Stimulated activated naive B cell treated with anti-CD40 and anti-IgM and Interleukin-4, amounts not matched to agents 10 μg/mL and 1 μg/mL and 100 μg/mL, for 72 hours (primary cell): ENCODE measurements at regions not wholly inside any gene's neighbourhood (a gene's known extent, or its start where the extent isn't known, plus 50 kb on each side); places are given as distances from the start of the nearest gene placed in this dataset.

Experiments
- ATAC-seq, 2 donors: fragments of 150-1000 bp; cut with Tn5 transposase; replicated peaks; 2 replicates each; pipeline ENCODE4 v1.10.0; 2021; ENCODE audit warnings: moderate library complexity in 1 of 2
- DNase-seq: peaks from one replicate; pipeline ENCODE4 v3.0.0; 2021
- H3K27ac Mint-ChIP-seq: one replicate; pipeline ENCODE4 v1.8.0; 2022; ENCODE audit warnings: mild to moderate bottlenecking, mixed read lengths
- H3K27me3 Mint-ChIP-seq, 2 donors: one replicate each; pipeline ENCODE4 v1.8.0; 2022; ENCODE audit warnings: mixed read lengths in 2 of 2
- H3K36me3 Mint-ChIP-seq, 2 donors: one replicate each; pipeline ENCODE4 v1.8.0; 2022; ENCODE audit warnings: mixed read lengths in 2 of 2, mild to moderate bottlenecking in 1 of 2
- H3K4me1 Mint-ChIP-seq, 2 donors: one replicate each; pipeline ENCODE4 v1.8.0; 2022; ENCODE audit warnings: mixed read lengths in 2 of 2, mild to moderate bottlenecking in 1 of 2
- H3K4me3 Mint-ChIP-seq, 2 donors: one replicate each; pipeline ENCODE4 v1.8.0; 2022; ENCODE audit warnings: mild to moderate bottlenecking in 2 of 2, mixed read lengths in 2 of 2, moderate library complexity in 1 of 2
- H3K9me3 Mint-ChIP-seq, 2 donors: one replicate each; pipeline ENCODE4 v1.8.0; 2022; ENCODE audit warnings: mixed read lengths in 2 of 2, mild to moderate bottlenecking in 1 of 2

GRCh38 chr14:22338917-22339715 lies 249.9 kb downstream of the DAD1 start:
- Mint-ChIP-seq H3K27ac (no peak overlapping the region), H3K9me3 (peaks cover 12 to 14% of the 10 kb centered on the region in 2 donors), H3K4me3 (no peak overlapping the region), H3K4me1 (no peaks in the 10 kb centered on the region), H3K27me3 (peaks cover 3 to 19% of the 10 kb centered on the region in 2 donors), H3K36me3 (peaks cover 0 to 5% of the 10 kb centered on the region in 2 donors)
- DNase-seq, result no peak
- no peak for ATAC-seq

DNA sequence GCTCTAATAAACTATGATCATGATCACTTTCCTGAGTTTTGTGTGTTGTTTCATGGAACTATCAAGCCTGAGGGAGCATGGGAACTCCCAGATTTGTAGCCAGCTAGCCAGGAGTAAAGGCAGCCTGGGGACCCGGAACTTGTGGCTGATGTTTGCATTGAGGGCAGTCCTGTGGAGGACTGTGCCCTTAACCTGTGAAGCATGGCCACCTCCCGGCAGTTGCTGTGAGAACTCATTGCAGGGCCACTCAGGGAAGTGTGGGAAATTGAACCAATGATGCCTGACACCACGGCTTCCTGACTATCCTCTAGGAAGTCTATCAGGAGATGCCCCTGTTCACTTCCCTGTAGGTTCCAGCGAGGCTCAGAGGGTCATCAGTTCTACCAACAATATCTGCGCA lies 250.6 kb downstream of the DAD1 start:
- peaks cover 4 to 7% of the 10 kb centered on the region in 2 donors for H3K9me3 Mint-ChIP-seq
- H3K4me1 Mint-ChIP-seq, result no peaks in the 10 kb centered on the region
- ATAC-seq, result no peak
- no peak overlapping the region for H3K4me3 Mint-ChIP-seq
- H3K27ac Mint-ChIP-seq, result no peak overlapping the region
- no peaks in the 10 kb centered on the region for H3K36me3 Mint-ChIP-seq
- no peak for DNase-seq
- H3K27me3 Mint-ChIP-seq, result peaks cover 3 to 13% of the 10 kb centered on the region in 2 donors

- H3K27ac Mint-ChIP-seq, result no peak overlapping the region
- H3K36me3 Mint-ChIP-seq, result no peaks in the 10 kb centered on the region
- ATAC-seq, result no peak
- H3K4me1 Mint-ChIP-seq, result no peaks in the 10 kb centered on the region
- no peak for DNase-seq
- no peak overlapping the region for H3K4me3 Mint-ChIP-seq
- peaks cover 3 to 8% of the 10 kb centered on the region in 2 donors for H3K27me3 Mint-ChIP-seq
- peaks cover 1 to 2% of the 10 kb centered on the region in 2 donors for H3K9me3 Mint-ChIP-seq
These were observed 251.1 kb downstream of the DAD1 start for GRCh38 chr14:22337938-22338337.

DNA sequence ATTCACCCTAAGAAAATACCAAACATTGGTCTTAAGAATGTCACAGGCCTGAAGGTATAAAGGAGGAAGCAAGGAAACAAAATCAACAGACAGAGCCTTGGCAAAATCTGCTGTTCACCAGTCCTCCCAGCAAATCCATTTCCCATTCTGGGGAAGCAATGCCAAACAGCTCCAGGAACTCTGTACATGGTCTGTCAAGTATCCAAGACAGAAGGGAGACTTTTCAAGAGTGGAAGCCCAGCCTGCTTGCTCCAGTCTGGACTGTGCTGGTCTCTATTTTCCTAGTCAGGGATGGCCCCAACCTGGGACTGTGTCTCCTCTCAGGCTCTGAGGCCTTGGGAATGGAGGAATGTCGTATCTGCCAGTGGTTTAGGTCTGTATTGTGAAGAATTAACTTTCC lies 251.5 kb downstream of the DAD1 start:
- Mint-ChIP-seq H3K4me1 (no peaks in the 10 kb centered on the region), H3K36me3 (no peaks in the 10 kb centered on the region)
- no peak for ATAC-seq

GRCh38 chr14:22336031-22336430 lies 253.0 kb downstream of the DAD1 start:
- Mint-ChIP-seq H3K27ac (no peak overlapping the region), H3K4me1 (no peaks in the 10 kb centered on the region), H3K4me3 (no peak overlapping the region), H3K27me3 (no peaks in the 10 kb centered on the region), H3K9me3 (no peaks in the 10 kb centered on the region), H3K36me3 (no peaks in the 10 kb centered on the region)
- no peak for ATAC-seq
- DNase-seq, result no peak

More for the DNA sequence above, 251.5 kb downstream of the DAD1 start:
- H3K27me3 Mint-ChIP-seq, result peaks cover 3 to 5% of the 10 kb centered on the region in 2 donors
- H3K4me3 Mint-ChIP-seq, result no peak overlapping the region
- H3K9me3 Mint-ChIP-seq, result no peaks in the 10 kb centered on the region
- no peak overlapping the region for H3K27ac Mint-ChIP-seq
- DNase-seq, result no peak

DNA sequence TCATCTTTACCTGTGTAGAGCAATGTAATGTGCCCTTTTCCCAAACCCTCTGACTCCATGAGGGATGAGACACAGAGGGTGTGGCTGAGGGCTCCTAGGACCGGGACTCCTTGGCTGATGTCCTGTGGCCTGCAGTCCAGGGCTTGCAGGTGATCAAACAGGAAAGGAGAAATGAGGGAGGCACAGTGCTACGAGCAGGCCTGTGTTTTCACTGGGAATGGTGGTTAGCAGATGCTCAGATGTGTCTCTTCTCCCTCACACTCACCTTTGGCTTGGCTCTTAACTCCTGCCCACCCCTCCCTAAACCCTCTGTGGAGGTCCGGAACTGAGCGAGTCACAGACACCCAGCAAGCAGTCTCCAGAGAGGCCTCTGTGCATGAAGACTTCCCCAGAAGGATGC lies 254.4 kb downstream of the DAD1 start:
- H3K36me3 Mint-ChIP-seq, result no peaks in the 10 kb centered on the region
- H3K4me1 Mint-ChIP-seq, result no peaks in the 10 kb centered on the region
- H3K27ac Mint-ChIP-seq, result no peak overlapping the region
- ATAC-seq, result no peak
- no peak overlapping the region for H3K4me3 Mint-ChIP-seq
- DNase-seq, result no peak
- no peaks in the 10 kb centered on the region for H3K27me3 Mint-ChIP-seq
- H3K9me3 Mint-ChIP-seq, result peaks cover 0 to 5% of the 10 kb centered on the region in 2 donors

- no peak for DNase-seq
- Mint-ChIP-seq H3K9me3 (peaks cover 0 to 5% of the 10 kb centered on the region in 2 donors), H3K27ac (no peak overlapping the region), H3K4me3 (no peak overlapping the region), H3K36me3 (no peaks in the 10 kb centered on the region), H3K4me1 (no peaks in the 10 kb centered on the region), H3K27me3 (peaks cover 0 to 1% of the 10 kb centered on the region in 2 donors)
- ATAC-seq, result no peak
These were observed 254.8 kb downstream of the DAD1 start for GRCh38 chr14:22334275-22334577.

- H3K4me3 Mint-ChIP-seq, result no peak overlapping the region
- peaks cover 6 to 10% of the 10 kb centered on the region in 2 donors for H3K9me3 Mint-ChIP-seq
- H3K36me3 Mint-ChIP-seq, result peaks cover 4 to 5% of the 10 kb centered on the region in 2 donors
- ATAC-seq, result no peak
- no peaks in the 10 kb centered on the region for H3K4me1 Mint-ChIP-seq
- H3K27ac Mint-ChIP-seq, result no peak overlapping the region
- no peak for DNase-seq
- peaks cover 3 to 7% of the 10 kb centered on the region in 2 donors for H3K27me3 Mint-ChIP-seq
These were observed 255.4 kb downstream of the DAD1 start for GRCh38 chr14:22333422-22334274.

DNA sequence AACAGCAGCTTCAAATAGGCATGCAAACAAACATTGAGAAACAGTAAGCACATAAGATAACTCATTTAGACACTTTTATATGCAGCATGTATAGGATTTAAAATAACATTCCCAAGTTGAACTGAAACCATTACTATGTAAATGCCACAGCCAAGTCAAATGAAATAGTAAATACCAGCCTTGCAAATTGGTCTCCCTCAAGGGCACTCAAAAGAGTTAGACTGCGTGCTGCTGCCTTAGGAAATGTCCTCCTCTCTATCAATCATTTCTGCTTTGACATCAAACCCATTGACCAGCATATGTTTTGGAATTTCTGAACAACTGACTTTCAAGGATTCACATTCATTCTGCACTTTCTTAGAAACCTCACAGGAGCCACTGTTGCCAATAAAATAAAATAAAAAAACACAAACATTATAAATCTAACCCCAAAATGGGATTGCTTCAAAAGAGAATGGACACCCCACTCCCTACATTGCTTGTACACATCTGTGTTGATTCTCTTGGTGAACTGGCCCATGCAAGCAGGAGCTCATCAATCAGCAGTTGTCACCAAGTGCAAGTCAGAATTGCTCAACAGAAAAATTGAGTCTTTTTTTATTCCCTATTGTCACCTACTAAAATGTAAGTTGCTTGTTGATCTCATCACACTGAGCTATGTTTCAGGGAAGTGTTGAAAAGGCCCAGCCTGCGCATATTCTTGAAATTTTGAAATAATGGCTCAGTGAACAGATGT lies 256.2 kb downstream of the DAD1 start:
- DNase-seq, result no peak
- H3K36me3 Mint-ChIP-seq, result peaks cover 6 to 7% of the 10 kb centered on the region in 2 donors
- H3K4me1 Mint-ChIP-seq, result no peaks in the 10 kb centered on the region
- H3K9me3 Mint-ChIP-seq, result peaks cover 7 to 14% of the 10 kb centered on the region in 2 donors
- no peak overlapping the region for H3K4me3 Mint-ChIP-seq
- H3K27ac Mint-ChIP-seq, result no peak overlapping the region
- peaks cover 4 to 13% of the 10 kb centered on the region in 2 donors for H3K27me3 Mint-ChIP-seq
- no peak for ATAC-seq

DNA sequence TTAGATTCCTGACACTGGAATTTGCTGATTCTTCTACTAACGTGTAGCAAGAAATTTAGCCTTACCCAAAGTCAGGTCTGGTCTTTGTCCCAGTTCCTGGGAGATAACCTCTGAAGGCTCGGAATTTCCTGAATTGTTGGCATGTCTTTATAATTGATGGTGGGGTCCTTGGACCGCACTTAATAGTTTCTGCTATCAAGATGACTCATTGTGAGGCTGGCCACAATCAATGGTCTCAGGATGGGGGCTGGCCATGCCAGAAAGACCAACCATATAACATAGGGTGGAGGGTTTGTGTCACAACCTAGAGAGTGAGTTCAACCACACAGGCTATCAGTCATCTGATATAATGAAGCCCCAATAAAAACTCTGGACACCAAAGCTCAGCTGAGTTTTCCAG lies 259.7 kb downstream of the DAD1 start:
- Mint-ChIP-seq H3K36me3 (peaks cover 7 to 9% of the 10 kb centered on the region in 2 donors), H3K4me1 (no peaks in the 10 kb centered on the region), H3K27me3 (peaks cover 4 to 15% of the 10 kb centered on the region in 2 donors), H3K9me3 (peaks cover 12 to 18% of the 10 kb centered on the region in 2 donors), H3K4me3 (no peak overlapping the region), H3K27ac (no peak overlapping the region)
- DNase-seq, result no peak
- ATAC-seq, result no peak

GRCh38 chr14:22325676-22326400 lies 263.2 kb downstream of the DAD1 start:
- no peak overlapping the region for H3K4me3 Mint-ChIP-seq
- DNase-seq (no peak), ATAC-seq (no peak)
- peaks cover 9 to 18% of the 10 kb centered on the region in 2 donors for H3K27me3 Mint-ChIP-seq
- H3K9me3 Mint-ChIP-seq, result peaks cover 12 to 18% of the 10 kb centered on the region in 2 donors
- H3K4me1 Mint-ChIP-seq, result no peaks in the 10 kb centered on the region
- H3K36me3 Mint-ChIP-seq, result peaks cover 7 to 9% of the 10 kb centered on the region in 2 donors
- no peak overlapping the region for H3K27ac Mint-ChIP-seq

- DNase-seq, result no peak
- H3K27me3 Mint-ChIP-seq, result peaks cover 5% of the 10 kb centered on the region in 2 donors
- H3K9me3 Mint-ChIP-seq, result no peaks in the 10 kb centered on the region
- ATAC-seq, result no peak
- no peak overlapping the region for H3K27ac Mint-ChIP-seq
- no peaks in the 10 kb centered on the region for H3K36me3 Mint-ChIP-seq
- H3K4me1 Mint-ChIP-seq, result peaks cover 3 to 8% of the 10 kb centered on the region in 2 donors
- H3K4me3 Mint-ChIP-seq, result no peak overlapping the region
These were observed 268.7 kb downstream of the DAD1 start for GRCh38 chr14:22320362-22320750.

GRCh38 chr14:22319526-22320361 lies 269.3 kb downstream of the DAD1 start:
- Mint-ChIP-seq H3K27me3 (peaks cover 5% of the 10 kb centered on the region in 2 donors), H3K36me3 (no peaks in the 10 kb centered on the region), H3K9me3 (no peaks in the 10 kb centered on the region), H3K4me3 (no peak overlapping the region), H3K27ac (no peak overlapping the region), H3K4me1 (peaks cover 3 to 8% of the 10 kb centered on the region in 2 donors)
- ATAC-seq (peak; percentile 77 to 86), DNase-seq (peak; percentile 30)
